HepG2 (cell line): ENCODE measurements at regions not wholly inside any gene's neighbourhood (a gene's known extent, or its start where the extent isn't known, plus 50 kb on each side); places are given as distances from the start of the nearest gene placed in this dataset.

Experiments
- BRF2 ChIP-seq: sonication (generic); formaldehyde crosslinking; IDR thresholded peaks from 2 replicates; pipeline ENCODE4 v1.8.1; 2022; ENCODE audit warnings: mild to moderate bottlenecking, missing genetic modification reagents
- CTCF ChIP-seq: sonication (generic); formaldehyde crosslinking; IDR thresholded peaks from 2 replicates; pipeline ENCODE4 v1.5.0; 2020; ENCODE audit warnings: mild to moderate bottlenecking, missing genetic modification reagents, moderate library complexity

- TF ChIP-seq BRF2 (CRISPR knock-in tag) (no peak), CTCF (CRISPR knock-in tag) (no peak)
Observed at GRCh38 chr13:73519396-73520116, 460.8 kb downstream of the KLF5 start.
